CMK (cell line): ENCODE measurements at regions not wholly inside any gene's neighbourhood (a gene's known extent, or its start where the extent isn't known, plus 50 kb on each side); places are given as distances from the start of the nearest gene placed in this dataset.
"Not testable (repeated sequence)": the region's sequence is repeated elsewhere in the genome, so short reads cannot be mapped to it uniquely, and the experiment has no call there.

ENCODE experiments used
- DNase-seq: peaks from one replicate; pipeline ENCODE4 v3.0.0-alpha.2; 2010; ENCODE audit warnings: low read depth

DNA sequence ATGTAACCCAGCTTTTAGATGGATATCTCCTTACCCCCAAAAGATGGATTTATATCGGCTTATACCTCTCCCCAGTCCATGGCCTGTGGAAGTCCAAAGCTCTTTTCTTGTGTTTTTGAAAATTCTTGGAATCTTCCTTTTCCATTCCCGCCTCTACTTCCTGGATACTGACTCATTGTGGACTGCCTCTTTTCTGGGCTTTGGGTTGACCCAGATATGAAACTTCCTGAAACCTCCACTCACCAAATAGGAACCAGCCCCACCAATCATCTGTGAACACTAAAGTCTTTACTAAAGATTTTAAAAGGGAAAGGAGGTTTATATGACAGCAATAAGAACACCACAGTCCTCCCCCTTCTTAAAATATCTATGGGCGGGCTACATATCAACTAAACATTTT is 163.4 kb upstream of the SYN3 start:
- DNase-seq, result no peak

- DNase-seq, result no peak
These were observed 162.4 kb upstream of the SYN3 start for GRCh38 chr22:33220476-33221080.

GRCh38 chr22:33219648-33220384 is 161.6 kb upstream of the SYN3 start:
- DNase-seq, result no peak

DNA sequence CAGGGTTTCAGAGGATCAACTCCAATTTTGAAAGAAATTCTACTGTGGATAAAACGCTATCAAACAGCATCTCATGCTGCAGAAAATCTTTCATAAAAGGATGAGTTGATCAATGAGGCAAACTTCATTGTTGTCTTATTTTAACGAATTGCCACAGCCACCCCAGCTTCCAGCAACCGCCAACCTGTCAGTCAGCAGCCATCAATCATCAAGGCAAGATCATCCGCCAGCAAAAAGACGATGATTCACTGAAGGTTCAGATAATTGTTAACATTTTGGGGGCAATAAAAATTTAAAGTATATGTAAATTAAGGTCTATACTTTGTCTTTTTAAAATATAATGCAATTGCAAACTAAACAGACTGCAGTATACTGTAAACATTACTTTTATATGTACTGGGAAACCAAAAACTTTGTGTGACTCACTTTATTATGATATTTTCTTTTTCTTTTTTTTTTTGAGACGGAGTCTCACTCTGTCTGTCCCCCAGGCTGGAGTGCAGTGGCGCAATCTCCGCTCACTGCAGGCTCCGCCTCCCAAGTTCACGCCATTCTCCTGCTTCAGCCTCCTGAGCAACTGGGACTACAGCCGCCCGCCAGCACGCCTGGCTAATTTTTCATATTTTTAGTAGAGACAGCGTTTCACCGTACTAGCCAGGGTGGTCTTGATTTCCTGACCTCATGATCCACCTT is 155.3 kb upstream of the SYN3 start:
- no peak for DNase-seq

GRCh38 chr22:33209930-33210784 is 152.0 kb upstream of the SYN3 start:
- DNase-seq, result peak; percentile 7

GRCh38 chr22:33204408-33204807 is 146.2 kb upstream of the SYN3 start:
- DNase-seq, result no peak

DNA sequence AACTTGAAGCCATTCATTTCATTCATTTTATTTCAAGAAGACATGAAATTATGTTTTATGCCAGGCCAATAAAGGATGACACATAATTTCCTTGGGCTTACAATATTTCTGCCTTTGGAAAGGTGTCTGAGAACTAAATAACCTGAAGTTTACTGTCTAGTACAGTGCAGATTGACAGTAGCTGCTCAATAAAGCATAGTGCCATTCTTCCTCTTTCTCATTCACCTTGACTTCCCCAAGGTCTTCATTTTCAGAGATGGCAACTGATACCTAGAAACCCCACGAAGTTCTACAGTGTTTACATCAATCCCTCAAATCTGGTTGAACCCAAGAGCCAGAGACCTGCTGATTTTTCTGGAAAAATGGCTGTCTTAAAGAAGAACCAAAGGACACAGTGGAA is 144.3 kb upstream of the SYN3 start:
- DNase-seq, result no peak

GRCh38 chr22:33194529-33195077 is 136.4 kb upstream of the SYN3 start:
- no peak for DNase-seq

GRCh38 chr22:33192156-33192555 is 134.0 kb upstream of the SYN3 start:
- DNase-seq, result no peak

- no peak for DNase-seq
These were observed 130.1 kb upstream of the SYN3 start for GRCh38 chr22:33188326-33188725.

GRCh38 chr22:33186816-33187215 is 128.6 kb upstream of the SYN3 start:
- no peak for DNase-seq

DNA sequence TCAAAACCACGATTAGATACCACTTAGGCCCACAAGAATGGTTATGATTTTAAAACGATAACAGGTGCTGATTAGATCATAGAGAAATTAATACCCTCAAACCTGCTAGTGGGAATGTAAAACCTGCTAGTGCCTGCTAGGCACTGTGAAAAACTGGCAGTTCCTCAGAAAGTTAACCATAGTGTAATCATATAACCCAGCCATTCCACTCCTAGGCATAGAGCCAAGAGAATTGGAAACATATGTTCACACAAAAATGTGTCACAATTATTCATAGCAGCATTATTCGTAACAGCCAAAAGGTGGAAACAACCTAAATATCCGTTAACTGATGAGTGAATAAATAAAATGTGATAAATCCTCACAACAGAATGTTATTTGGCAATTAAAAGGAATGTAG is 122.2 kb upstream of the SYN3 start:
- no peak for DNase-seq

GRCh38 chr22:33167998-33168790 is 110.0 kb upstream of the SYN3 start:
- DNase-seq, result no peak

- DNase-seq, result no peak
These were observed 108.0 kb upstream of the SYN3 start for GRCh38 chr22:33166206-33166605.

DNA sequence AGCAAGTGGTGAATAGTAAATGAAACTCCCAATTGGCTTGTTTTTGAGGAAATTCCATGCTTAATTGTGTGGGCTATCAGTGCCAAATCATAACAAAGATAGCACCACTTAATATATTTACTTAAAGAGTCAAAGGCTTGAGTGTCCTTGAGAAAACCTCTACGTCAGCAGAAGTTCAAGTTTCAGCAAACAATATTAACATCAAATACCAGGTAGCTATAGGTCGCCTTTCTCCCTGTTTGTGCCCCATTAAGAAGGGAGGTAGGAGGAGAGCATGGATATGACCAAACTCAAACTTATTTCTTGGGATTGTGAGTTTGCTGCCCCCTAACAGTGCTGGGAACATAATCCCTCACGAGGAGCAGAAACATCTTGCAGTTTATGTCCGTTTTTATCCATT is 105.6 kb upstream of the SYN3 start:
- DNase-seq, result no peak

DNA sequence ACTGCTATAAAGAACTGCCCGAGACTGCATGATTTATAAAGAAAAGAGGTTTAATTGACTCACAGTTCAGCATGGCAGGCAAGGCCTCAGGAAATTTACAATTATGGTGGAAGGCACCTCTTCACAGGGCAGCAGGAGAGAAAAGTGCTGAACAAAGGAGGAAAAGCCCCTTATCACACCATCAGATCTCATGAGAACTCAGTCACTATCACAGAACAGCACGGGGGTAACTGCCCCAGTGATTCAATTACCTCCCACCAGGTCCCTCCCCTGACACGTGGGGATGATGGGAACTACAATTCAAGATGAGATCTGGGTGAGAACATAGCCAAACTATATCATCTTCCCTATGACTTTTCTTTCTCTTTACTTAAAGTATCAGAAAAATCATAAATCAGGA is 104.0 kb upstream of the SYN3 start:
- DNase-seq, result no peak

GRCh38 chr22:33160525-33160924 is 102.3 kb upstream of the SYN3 start:
- no peak for DNase-seq

DNA sequence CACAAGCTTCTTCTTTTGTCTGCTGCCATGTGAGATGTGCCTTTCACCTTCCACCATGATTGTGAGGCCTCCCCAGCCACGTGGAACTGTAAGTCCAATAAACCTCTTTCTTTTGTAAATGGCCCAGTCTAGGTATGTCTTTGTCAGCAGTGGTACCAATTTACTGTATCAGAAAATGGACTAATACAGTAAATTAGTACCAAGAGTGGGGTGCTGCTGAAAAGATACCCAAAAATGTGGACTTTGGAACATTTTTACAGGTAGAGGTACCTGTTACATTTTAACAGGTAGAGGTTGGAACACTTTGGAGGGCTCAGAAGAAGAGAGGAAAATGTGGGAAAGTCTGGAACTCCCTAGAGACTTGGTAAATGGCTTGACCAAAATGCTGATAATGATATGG is 96.8 kb upstream of the SYN3 start:
- not testable (repeated sequence) for DNase-seq

DNA sequence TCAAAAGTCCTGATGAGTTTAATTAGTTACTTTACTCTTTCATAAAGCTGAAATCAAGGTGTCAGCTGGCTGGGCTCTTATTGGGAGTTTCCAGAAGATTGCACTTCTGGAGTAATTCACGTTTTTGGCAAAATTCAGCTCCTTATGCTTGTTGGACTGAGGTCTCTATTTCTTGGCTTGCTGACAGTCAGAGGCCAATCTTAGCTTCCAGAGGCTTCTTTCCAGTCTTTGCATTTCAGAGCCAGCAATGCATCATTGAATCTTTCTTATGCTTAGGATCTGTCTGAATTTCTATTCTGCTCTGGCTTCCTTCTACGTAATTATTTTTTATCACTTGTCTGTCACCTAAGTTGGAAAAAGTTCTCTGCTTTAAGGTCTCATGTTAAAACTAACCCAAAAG is 91.4 kb upstream of the SYN3 start:
- DNase-seq, result no peak

DNA sequence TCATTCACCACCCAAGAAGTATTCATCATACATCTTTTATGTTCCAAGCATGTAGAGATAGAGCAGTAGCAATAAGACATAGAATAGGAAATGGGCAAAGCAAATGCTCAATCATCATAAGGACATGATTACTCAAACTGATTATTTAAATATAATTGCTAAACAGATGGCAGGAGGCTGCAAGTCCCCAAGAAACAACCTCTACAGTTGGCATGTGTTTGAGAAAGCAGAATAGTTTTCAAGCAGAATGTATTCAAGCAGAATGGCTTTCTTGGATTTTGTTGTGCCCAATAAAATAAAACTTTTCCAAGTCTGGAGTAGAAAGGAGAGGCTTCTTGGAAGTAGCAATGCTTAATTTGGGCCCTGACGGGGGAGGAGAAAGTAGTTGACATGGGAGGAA is 86.5 kb upstream of the SYN3 start:
- DNase-seq, result no peak

- no peak for DNase-seq
These were observed 84.3 kb upstream of the SYN3 start for GRCh38 chr22:33142282-33143055.
